Left renal pelvis (tissue), 4 donors: ENCODE measurements at regions not wholly inside any gene's neighbourhood (a gene's known extent, or its start where the extent isn't known, plus 50 kb on each side); places are given as distances from the start of the nearest gene placed in this dataset.
"Not testable (repeated sequence)": the region's sequence is repeated elsewhere in the genome, so short reads cannot be mapped to it uniquely, and the experiment has no call there.

Experiments used
- DNase-seq, 4 donors: peaks; one replicate each; pipeline ENCODE4 v3.0.0-alpha.2; 2013; ENCODE audit warnings: low read depth in 4 of 4, low spot score in 3 of 4

- DNase-seq = no peak
These were observed 582.5 kb downstream of the PLOD2 start for GRCh38 chr3:145578471-145578870.

DNA sequence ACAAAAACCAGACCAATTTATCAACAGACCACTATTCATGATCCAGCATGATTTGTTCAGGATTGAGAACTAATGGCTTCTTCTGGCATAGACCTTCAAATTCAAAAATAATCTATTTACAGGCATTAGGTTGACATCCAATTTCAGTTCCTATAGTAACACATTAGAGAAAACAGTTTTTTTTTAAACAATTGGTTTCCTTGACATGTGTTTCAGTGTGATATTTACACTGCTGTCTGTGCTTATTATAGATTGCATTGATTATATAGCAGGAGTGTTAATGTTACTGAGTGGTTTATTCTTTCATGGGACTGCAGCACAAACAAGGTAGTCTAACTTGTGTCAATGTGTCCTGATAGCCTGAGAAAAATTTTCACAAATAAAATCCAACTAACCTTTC, 579.3 kb downstream of the PLOD2 start:
- DNase-seq = no peak

- no peak for DNase-seq
These were observed 556.1 kb downstream of the PLOD2 start for GRCh38 chr3:145604851-145605250.

DNA sequence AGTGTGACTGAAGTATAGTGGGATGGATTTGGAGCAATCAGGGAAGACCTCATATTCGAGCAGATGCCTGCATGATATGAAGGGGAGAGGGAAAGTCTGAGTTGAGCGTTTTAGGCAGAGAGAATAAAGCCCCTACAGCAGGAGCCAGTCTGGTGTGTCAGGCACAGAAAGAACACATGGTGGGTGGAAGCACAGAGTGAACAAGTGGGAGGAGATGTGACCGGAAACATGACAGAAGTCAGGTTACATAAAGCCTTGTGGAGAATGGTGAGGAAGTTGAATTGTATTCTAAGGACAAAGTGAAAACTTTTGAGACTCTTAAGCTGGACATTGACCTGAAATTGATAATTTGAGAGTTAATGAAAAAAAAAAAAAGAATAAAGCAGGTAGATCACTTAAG, 541.0 kb downstream of the PLOD2 start:
- DNase-seq = no peak

- DNase-seq = no peak
These were observed 540.5 kb downstream of the PLOD2 start for GRCh38 chr3:145620486-145620885.

- no peak for DNase-seq
These were observed 537.6 kb downstream of the PLOD2 start for GRCh38 chr3:145623349-145623748.

DNA sequence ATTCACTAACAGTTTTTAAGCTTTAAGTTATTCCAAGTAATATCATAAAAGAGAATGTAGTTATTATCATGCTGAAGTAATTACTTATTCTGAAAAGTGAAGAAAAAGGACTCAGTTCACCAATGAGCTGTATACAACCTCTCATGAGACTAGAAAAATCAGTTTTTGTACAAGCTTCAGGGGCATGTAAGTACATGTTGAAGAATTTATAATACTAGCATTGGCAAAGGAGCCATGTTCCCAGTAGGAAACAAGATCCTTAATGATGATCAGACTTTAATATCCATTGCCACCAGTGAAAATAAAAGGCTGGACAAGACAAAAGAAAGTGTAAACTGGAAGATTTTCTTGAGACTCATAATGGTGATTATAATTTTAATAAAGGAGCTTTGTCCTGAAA, 532.8 kb downstream of the PLOD2 start:
- no peak for DNase-seq

DNA sequence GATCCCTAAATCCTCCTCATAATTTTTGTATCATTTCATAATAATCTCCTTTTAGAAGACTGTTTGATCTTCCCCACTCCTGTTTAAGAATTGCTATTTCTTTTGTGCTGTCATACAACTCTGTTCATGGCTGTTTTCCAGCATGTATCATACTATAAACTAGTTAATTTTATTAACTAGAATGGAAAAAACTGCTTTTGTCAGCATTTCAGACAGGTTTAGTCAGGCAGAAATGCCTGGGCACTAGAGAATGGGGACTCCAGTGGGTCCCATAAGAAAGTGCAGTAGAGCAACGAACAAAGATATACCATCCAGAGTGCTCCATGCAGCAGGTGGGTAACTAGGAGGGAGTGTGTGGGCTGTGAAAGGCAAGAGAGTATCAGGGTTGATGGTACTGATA, 523.9 kb downstream of the PLOD2 start:
- no peak for DNase-seq

DNA sequence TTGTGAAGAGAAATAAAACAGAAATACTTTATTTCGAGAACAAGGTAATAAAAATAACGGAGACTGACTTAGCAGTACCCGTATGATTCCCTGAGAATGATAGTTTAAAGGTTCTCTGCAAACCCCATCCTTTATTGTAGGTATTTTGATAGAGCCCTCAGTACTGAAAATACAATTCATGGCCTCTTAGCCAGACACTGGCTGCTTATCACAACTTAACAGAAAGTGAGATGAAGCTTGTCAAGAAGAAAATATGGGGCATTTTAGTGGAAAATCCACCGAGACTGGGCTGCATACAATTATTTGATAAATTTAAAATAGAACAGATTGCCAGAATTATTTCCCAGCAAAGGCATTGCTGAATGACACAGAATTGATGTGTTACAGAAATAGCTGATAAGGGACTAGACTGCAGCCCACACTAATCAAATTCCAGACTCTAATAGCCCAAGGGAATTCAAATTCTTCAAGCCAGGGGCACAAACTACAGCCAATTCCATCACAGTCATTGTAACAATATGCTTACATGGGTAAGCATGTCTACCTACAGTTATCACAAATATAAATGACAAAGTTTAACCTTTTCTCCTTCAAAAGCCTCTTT, 521.9 kb downstream of the PLOD2 start:
- DNase-seq = no peak

GRCh38 chr3:145639875-145640274, 521.1 kb downstream of the PLOD2 start:
- peak in 3 of 4 donors; percentile 8 to 18 (median 12) for DNase-seq

- no peak for DNase-seq
These were observed 512.6 kb downstream of the PLOD2 start for GRCh38 chr3:145648396-145648795.

GRCh38 chr3:145649368-145649887, 511.6 kb downstream of the PLOD2 start:
- DNase-seq = no peak

GRCh38 chr3:145650170-145650569, 510.8 kb downstream of the PLOD2 start:
- no peak for DNase-seq

DNA sequence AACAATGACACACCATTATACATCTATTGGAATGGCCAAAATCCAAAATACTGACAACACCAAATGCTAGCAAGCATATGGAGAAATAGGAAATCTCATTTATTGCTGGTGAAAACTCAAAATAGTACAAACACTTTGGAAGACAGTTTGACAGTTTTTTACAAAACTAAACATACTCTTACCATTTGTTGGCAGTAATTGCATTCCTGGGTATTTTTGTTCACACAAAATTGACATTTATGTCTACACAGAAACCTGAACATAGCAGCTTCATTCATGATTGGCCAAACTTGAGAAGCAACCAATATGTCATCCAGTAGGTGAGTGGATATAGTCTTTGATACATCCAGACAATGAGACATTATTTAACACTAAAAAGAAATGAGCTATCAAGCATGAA, 489.9 kb downstream of the PLOD2 start:
- no peak for DNase-seq

GRCh38 chr3:145673838-145674237, 487.1 kb downstream of the PLOD2 start:
- DNase-seq = no peak

DNA sequence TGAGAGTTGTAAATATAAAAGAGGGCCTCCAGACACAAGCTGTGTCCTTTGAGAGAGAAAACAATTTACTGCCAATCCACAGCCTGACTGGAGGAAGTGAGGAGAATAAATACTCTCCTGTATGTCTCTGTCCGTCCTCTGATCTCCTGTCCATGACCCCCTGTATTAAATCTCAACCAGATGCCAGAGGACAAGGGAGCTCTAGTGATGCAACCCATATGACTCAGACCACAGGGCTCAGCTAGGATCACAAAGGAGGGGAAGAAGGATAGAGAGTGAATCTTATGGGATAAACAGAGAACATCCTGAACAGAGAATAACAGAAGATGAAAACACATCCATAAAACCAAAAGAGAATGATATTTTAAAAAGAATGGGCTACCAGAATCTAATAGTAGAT, 482.6 kb downstream of the PLOD2 start:
- no peak for DNase-seq

DNA sequence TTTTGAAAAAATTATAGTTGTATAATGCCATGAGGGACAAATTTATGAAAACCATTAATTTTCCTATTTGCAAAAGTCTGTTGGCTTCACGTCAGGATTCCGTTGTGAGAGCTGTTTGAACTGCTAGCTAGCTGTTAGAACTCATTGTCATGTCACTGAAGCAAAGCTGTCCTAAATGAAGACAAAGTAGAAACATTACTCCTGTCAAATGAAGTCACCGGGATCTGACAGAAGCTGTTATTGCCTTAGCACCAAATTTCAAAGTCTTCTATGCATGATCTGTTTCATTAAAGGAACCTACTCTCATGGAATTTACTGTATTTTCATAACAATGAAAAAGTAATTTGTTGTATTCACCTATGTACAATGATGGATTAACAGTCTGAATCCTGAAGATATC, 479.8 kb downstream of the PLOD2 start:
- DNase-seq = no peak

DNA sequence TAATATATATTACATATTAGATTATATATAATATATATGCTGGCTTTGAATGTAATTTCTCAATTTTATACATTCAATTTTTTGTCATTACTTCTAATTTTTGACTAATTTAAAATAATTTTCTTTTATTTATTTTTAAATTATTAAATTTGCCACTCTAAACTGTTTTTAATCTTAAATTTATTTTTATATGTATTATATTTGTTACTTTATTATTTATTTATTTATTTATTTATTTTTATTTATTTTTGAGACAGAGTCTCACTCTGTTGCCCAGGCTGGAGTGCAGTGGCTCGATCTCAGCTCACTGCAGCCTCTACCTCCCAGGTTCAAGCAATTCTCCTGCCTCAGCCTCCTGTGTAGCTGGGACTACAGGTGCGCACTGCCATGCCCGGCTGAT, 473.0 kb downstream of the PLOD2 start:
- DNase-seq = not testable (repeated sequence)

- no peak for DNase-seq
These were observed 468.2 kb downstream of the PLOD2 start for GRCh38 chr3:145692751-145693150.

DNA sequence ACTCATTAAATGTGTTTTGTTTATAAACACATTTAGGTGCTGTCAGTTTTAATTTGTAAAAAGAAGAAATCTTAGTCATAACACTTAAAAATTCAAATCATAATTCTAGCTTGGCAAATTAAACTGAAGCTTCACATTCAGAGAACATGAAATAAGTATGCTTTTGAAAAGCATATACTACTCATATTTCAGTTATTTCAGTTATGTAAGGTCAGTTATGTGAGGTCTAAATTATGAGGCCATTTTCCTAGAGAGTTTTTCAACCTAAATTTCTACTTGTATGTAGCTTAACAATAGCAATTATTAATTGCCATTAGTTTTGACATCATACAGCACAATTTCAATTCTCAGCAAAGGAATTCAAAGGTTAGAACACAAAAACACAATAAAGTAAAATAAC, 465.0 kb downstream of the PLOD2 start:
- DNase-seq = no peak

DNA sequence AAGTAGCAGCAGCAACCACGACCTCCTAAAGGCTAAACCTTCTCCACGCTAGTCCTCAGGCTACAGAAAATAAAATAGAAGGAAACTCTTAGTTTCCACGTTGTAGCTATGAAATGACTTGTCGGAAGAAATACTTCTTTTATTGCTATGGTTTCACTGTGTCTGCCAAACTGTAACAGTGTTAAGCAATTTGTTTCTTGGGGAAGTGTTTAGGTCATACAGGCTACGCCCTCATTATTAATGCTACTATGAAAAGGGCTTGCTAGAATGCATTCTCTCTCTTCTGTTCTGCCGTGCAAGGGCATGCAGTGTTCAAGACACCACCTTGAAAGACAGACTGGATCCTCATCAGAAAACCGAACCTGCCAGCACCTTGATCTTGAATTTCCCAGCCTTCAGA, 462.7 kb downstream of the PLOD2 start:
- no peak for DNase-seq

DNA sequence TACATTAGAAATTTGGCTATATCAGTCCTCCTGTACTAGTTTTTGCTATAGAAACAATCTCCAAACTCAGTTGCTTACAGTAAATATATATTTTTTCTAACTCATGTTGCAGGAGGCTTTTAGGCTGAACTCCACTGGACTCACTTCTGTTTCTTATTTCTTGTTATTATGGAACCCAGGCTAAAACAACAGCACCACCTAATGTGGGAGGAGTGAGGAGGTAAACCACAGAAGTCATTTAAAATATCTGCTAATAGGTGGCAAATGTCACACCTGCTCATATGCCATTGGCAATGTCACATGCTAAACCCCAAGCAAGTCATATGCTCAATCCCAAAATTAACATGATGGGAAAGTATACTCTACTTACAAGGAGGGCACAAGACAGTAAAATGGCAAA, 462.2 kb downstream of the PLOD2 start:
- no peak for DNase-seq

GRCh38 chr3:145704020-145704419, 457.0 kb downstream of the PLOD2 start:
- DNase-seq = no peak
